H1 (cell line): ENCODE measurements at regions not wholly inside any gene's neighbourhood (a gene's known extent, or its start where the extent isn't known, plus 50 kb on each side); places are given as distances from the start of the nearest gene placed in this dataset.

Experiments
- CTCF ChIA-PET: fragments of 300-600 bp; sonication (Branson Sonifier 250); formaldehyde crosslinking; loops from one replicate; lab custom pipeline; 2021; ENCODE audit not compliant: partially characterized antibody; lab: Charles Lee
- POLR2A ChIA-PET: fragments of 300-600 bp; sonication (Branson Sonifier 250); formaldehyde crosslinking; loops from one replicate; lab custom pipeline; 2021; ENCODE audit warnings: inconsistent platforms; ENCODE audit not compliant: partially characterized antibody; lab: Charles Lee
- DNase-seq, 2 experiments: peaks; one replicate each; pipeline versions ENCODE4 v3.0.0 to v3.0.0-alpha.2; 2010 to 2022; ENCODE audit warnings: low spot score in 2 of 2, low read depth in 1 of 2, mixed read lengths in 1 of 2
- FAIRE-seq: peaks from 2 replicates; lab custom pipeline; 2011; peaks lifted over from hg19 to GRCh38; lab: Jason Lieb, UNC
- H2AFZ ChIP-seq: 2 replicates; pipeline ENCODE4 v1.8.1; 2012; ENCODE audit warnings: low read length, inconsistent platforms
- H2AK5ac ChIP-seq: 2 replicates; pipeline ENCODE4 v1.6.1; 2013; ENCODE audit warnings: low read depth, low read length
- H2BK120ac ChIP-seq: replicated peaks from 2 replicates; pipeline ENCODE3; 2013; ENCODE audit warnings: low read depth, low read length, inconsistent platforms
- H2BK12ac ChIP-seq: 2 replicates; pipeline ENCODE4 v1.6.1; 2013; ENCODE audit warnings: low read depth, low read length
- H2BK15ac ChIP-seq: 2 replicates; pipeline ENCODE4 v1.6.1; 2013; ENCODE audit warnings: low read length
- H2BK20ac ChIP-seq: 2 replicates; pipeline ENCODE4 v1.6.1; 2013; ENCODE audit warnings: low read length
- H2BK5ac ChIP-seq: 2 replicates; pipeline ENCODE4 v1.6.1; 2013; ENCODE audit warnings: low read depth, low read length
- H3K14ac ChIP-seq: 2 replicates; pipeline ENCODE4 v1.6.1; 2013; ENCODE audit warnings: inconsistent platforms; ENCODE audit not compliant: insufficient read length
- H3K18ac ChIP-seq: 2 replicates; pipeline ENCODE4 v1.6.1; 2013; ENCODE audit warnings: low read length; ENCODE audit errors: extremely low read depth
- H3K23ac ChIP-seq: 2 replicates; pipeline ENCODE4 v1.6.1; 2013; ENCODE audit warnings: inconsistent platforms; ENCODE audit not compliant: insufficient read length
- H3K23me2 ChIP-seq: 2 replicates; pipeline ENCODE4 v1.6.1; 2013; ENCODE audit warnings: low read depth, low read length
- H3K27ac ChIP-seq: 2 replicates; pipeline ENCODE4 v1.6.1; 2011; ENCODE audit warnings: low read depth, low read length, inconsistent platforms
- H3K27me3 ChIP-seq, 4 experiments: replicated peaks in 1 of 4; 1 replicate in 1 of 4; 2 replicates in 3 of 4; pipeline versions ENCODE4 v1.6.1 to v1.8.1; 2011 to 2013; ENCODE audit warnings: low read length in 3 of 4, mild to moderate bottlenecking in 3 of 4, inconsistent platforms in 2 of 4, mixed read lengths in 2 of 4, moderate library complexity in 1 of 4; ENCODE audit not compliant: control insufficient read depth in 3 of 4, insufficient read depth in 3 of 4; ENCODE audit errors: extremely low read depth in 1 of 4
- H3K36me3 ChIP-seq, 4 experiments: 2 replicates each; pipeline versions ENCODE4 v1.6.1 to v1.8.1; 2011 to 2013; ENCODE audit warnings: mild to moderate bottlenecking in 4 of 4, low read length in 3 of 4, moderate library complexity in 2 of 4, control low read depth in 1 of 4, inconsistent platforms in 1 of 4; ENCODE audit not compliant: insufficient read depth in 4 of 4, control insufficient read depth in 2 of 4
- H3K4ac ChIP-seq: replicated peaks from 2 replicates; pipeline ENCODE3; 2013; ENCODE audit warnings: low read length, low read depth, mixed read lengths, inconsistent platforms; ENCODE audit not compliant: insufficient read length
- H3K4me1 ChIP-seq, 4 experiments: replicated peaks in 1 of 4; 1 replicate in 1 of 4; 2 replicates in 3 of 4; pipeline versions ENCODE4 v1.6.1 to v1.8.1; 2011 to 2013; ENCODE audit warnings: low read length in 3 of 4, inconsistent platforms in 2 of 4, mixed read lengths in 1 of 4; ENCODE audit not compliant: insufficient read depth in 4 of 4, control insufficient read depth in 3 of 4
- H3K4me2 ChIP-seq, 2 experiments: 2 replicates each; pipeline versions ENCODE4 v1.6.1 to v1.8.1; 2011 to 2013; ENCODE audit warnings: low read depth in 2 of 2, low read length in 2 of 2, control low read depth in 1 of 2, inconsistent platforms in 1 of 2, mild to moderate bottlenecking in 1 of 2; ENCODE audit not compliant: insufficient read depth in 1 of 2
- H3K4me3 ChIP-seq, 4 experiments: fragments of 200-600, 300-600 bp in 1 of 4; sonication (generic), shearing (Covaris generic), sonication (Bioruptor Twin) in 1 of 4; 2 replicates each; pipeline versions ENCODE4 v1.5.1 to v1.8.1; 2011 to 2016; ENCODE audit warnings: low read length in 4 of 4, low read depth in 3 of 4, control low read depth in 2 of 4, inconsistent platforms in 2 of 4, mild to moderate bottlenecking in 2 of 4, mixed read lengths in 1 of 4, moderate library complexity in 1 of 4; ENCODE audit not compliant: insufficient read depth in 2 of 4; ENCODE audit errors: extremely low read depth in 1 of 4
- H3K56ac ChIP-seq: replicated peaks from 2 replicates; pipeline ENCODE3; 2013; ENCODE audit warnings: low read depth, mild to moderate bottlenecking, mixed read lengths, low read length, inconsistent platforms; ENCODE audit not compliant: insufficient read length
- H3K79me1 ChIP-seq: 2 replicates; pipeline ENCODE4 v1.6.1; 2013; ENCODE audit warnings: low read depth, low read length, control low read depth
- H3K79me2 ChIP-seq, 2 experiments: 2 replicates each; pipeline versions ENCODE4 v1.6.1 to v1.8.1; 2012 to 2013; ENCODE audit warnings: low read length in 2 of 2, mild to moderate bottlenecking in 2 of 2, inconsistent platforms in 1 of 2; ENCODE audit not compliant: insufficient read depth in 2 of 2, control insufficient read depth in 1 of 2
- H3K9ac ChIP-seq, 4 experiments: replicated peaks in 1 of 4; 1 replicate in 1 of 4; 2 replicates in 3 of 4; pipeline versions ENCODE4 v1.6.1 to v1.8.1; 2011 to 2013; ENCODE audit warnings: low read depth in 3 of 4, low read length in 3 of 4, control low read depth in 2 of 4, mild to moderate bottlenecking in 2 of 4, moderate library complexity in 2 of 4, inconsistent platforms in 1 of 4; ENCODE audit errors: extremely low read depth in 1 of 4
- H3K9me3 ChIP-seq, 2 experiments: 2 replicates each; pipeline versions ENCODE4 v1.6.1 to v1.8.1; 2012 to 2013; ENCODE audit warnings: mild to moderate bottlenecking in 2 of 2, moderate library complexity in 2 of 2, control low read depth in 1 of 2, inconsistent platforms in 1 of 2, low read depth in 1 of 2, low read length in 1 of 2, mixed read lengths in 1 of 2; ENCODE audit not compliant: insufficient read depth in 2 of 2
- H4K20me1 ChIP-seq, 2 experiments: replicated peaks in 1 of 2; 2 replicates each; pipeline versions ENCODE3 to v1.8.1; 2011 to 2013; ENCODE audit warnings: inconsistent platforms in 2 of 2, low read length in 2 of 2, mild to moderate bottlenecking in 1 of 2; ENCODE audit not compliant: insufficient read depth in 2 of 2, control insufficient read depth in 1 of 2
- H4K5ac ChIP-seq: 2 replicates; pipeline ENCODE4 v1.6.1; 2013; ENCODE audit warnings: low read length, low read depth, mixed read lengths, inconsistent platforms; ENCODE audit not compliant: insufficient read length
- H4K8ac ChIP-seq: 2 replicates; pipeline ENCODE4 v1.8.0; 2013; ENCODE audit warnings: mild to moderate bottlenecking, moderate library complexity, low read length, inconsistent platforms; ENCODE audit not compliant: insufficient read depth; ENCODE audit errors: extremely low read depth
- H4K91ac ChIP-seq: replicated peaks from 2 replicates; pipeline ENCODE3; 2013; ENCODE audit warnings: low read length, mixed read lengths, inconsistent platforms; ENCODE audit not compliant: insufficient read length
- ATF2 ChIP-seq: IDR thresholded peaks from 2 replicates; pipeline ENCODE4 v1.6.1; 2012; ENCODE audit warnings: low read length, inconsistent platforms
- CBX8 ChIP-seq: fragments of 300-800, 300-1000 bp; sonication (generic); IDR thresholded peaks from 2 replicates; pipeline ENCODE4 v1.7.1; 2016; ENCODE audit warnings: low read depth, low read length, borderline replicate concordance
- GABPA ChIP-seq: IDR thresholded peaks from 2 replicates; pipeline ENCODE4 v1.6.1; 2011; ENCODE audit warnings: mild to moderate bottlenecking, low read length, moderate library complexity, borderline replicate concordance; ENCODE audit not compliant: insufficient read depth
- JUN ChIP-seq: IDR thresholded peaks from 2 replicates; pipeline ENCODE4 v1.6.1; 2011; ENCODE audit warnings: low read depth, mild to moderate bottlenecking, improper control_type of control experiment, low read length
- MAX ChIP-seq: IDR thresholded peaks from 2 replicates; pipeline ENCODE4 v1.6.1; 2012; ENCODE audit warnings: inconsistent platforms
- POU5F1 ChIP-seq: IDR thresholded peaks from 2 replicates; pipeline ENCODE4 v1.6.1; 2011; ENCODE audit warnings: low read depth, mild to moderate bottlenecking, low read length, moderate library complexity
- SIRT6 ChIP-seq: IDR thresholded peaks from one replicate; pipeline ENCODE4 v1.7.1; 2012; ENCODE audit warnings: low read length, inconsistent platforms
- SIX5 ChIP-seq: IDR thresholded peaks from 2 replicates; pipeline ENCODE4 v1.6.1; 2011; ENCODE audit warnings: mild to moderate bottlenecking, low read depth, low read length
- SP2 ChIP-seq: IDR thresholded peaks from 2 replicates; pipeline ENCODE4 v1.6.1; 2012; ENCODE audit warnings: mild to moderate bottlenecking, low read length, inconsistent platforms
- TAF7 ChIP-seq: optimal IDR thresholded peaks from 2 replicates; pipeline ENCODE3; 2011; ENCODE audit warnings: low read depth, mild to moderate bottlenecking, inconsistent platforms, low read length, moderate library complexity, borderline replicate concordance
- USF2 ChIP-seq: IDR thresholded peaks from 2 replicates; pipeline ENCODE4 v1.6.1; 2011; ENCODE audit warnings: low read length, improper control_type of control experiment
- WGBS, 2 experiments: shearing (Covaris generic) in 1 of 2; methylation state at CpG; one replicate each; pipeline versions ENCODE4 v1.1.6 to v1.1.7; 2013 to 2015; ENCODE audit warnings: low lambda C conversion rate in 2 of 2, mixed read lengths in 2 of 2, inconsistent platforms in 1 of 2, low coverage in 1 of 2, missing lambda C conversion rate in 1 of 2; ENCODE audit not compliant: insufficient replicate concordance in 2 of 2, insufficient coverage in 1 of 2, insufficient read length in 1 of 2; ENCODE audit errors: extremely low coverage in 1 of 2, missing lambda C conversion rate in 1 of 2; 5-methylcytosine and 5-hydroxymethylcytosine counted together

GRCh38 chr12:67543021-67543770 lies 105.3 kb upstream of the DYRK2 start:
- FAIRE-seq, result no peak
- H2BK12ac ChIP-seq, result no peak overlapping the region
- no peak overlapping the region for H4K91ac ChIP-seq
- H3K79me1 ChIP-seq, result no peaks in the 10 kb centered on the region
- no peak overlapping the region for H4K5ac ChIP-seq
- ChIA-PET POLR2A (no interaction called here), CTCF (interaction anchor here (1.1 kb wide), 1 partner anchor 16 kb away, joined by 3 read pairs; no protein-coding TSS in a partner anchor)
- no peak overlapping the region for H2AFZ ChIP-seq
- no peak overlapping the region for H2AK5ac ChIP-seq
- no peaks in the 10 kb centered on the region for H3K36me3 ChIP-seq
- no peaks in the 10 kb centered on the region for H3K27me3 ChIP-seq
- H3K27ac ChIP-seq, result no peak overlapping the region
- H2BK15ac ChIP-seq, result no peak overlapping the region
- H2BK20ac ChIP-seq, result no peak overlapping the region
- H3K23ac ChIP-seq, result no peak overlapping the region
- no peaks in the 10 kb centered on the region for H3K23me2 ChIP-seq
- no peaks in the 10 kb centered on the region for H3K4me1 ChIP-seq
- H3K18ac ChIP-seq, result no peak overlapping the region
- H3K14ac ChIP-seq, result no peak overlapping the region
- H3K56ac ChIP-seq, result no peak overlapping the region
- H3K4ac ChIP-seq, result no peak overlapping the region
- H4K8ac ChIP-seq, result no peak overlapping the region
- no peak for DNase-seq
- 87% methylated on average over 7 of the region's 7 CpGs; no CpG with 5 or more reads in 1 of the 2 experiments for WGBS, 2 experiments
- no peaks in the 10 kb centered on the region for H3K79me2 ChIP-seq
- H2BK5ac ChIP-seq, result no peak overlapping the region
- no peak overlapping the region for H3K9ac ChIP-seq
- H3K4me2 ChIP-seq, result no peak overlapping the region
- no peak overlapping the region for H2BK120ac ChIP-seq
- H3K9me3 ChIP-seq, result no peaks in the 10 kb centered on the region; a peak in 1 of 4 replicates
- H3K4me3 ChIP-seq, result no peak overlapping the region
- no peaks in the 10 kb centered on the region for H4K20me1 ChIP-seq
- TF ChIP-seq GABPA (no peak), SP2 (no peak), SIRT6 (no peak), MAX (no peak), JUN (no peak), USF2 (no peak), ATF2 (no peak), TAF7 (no peak), CBX8 (no peak), SIX5 (no peak), POU5F1 (no peak)
